ENCODE measurements at regions not wholly inside any gene's neighbourhood (a gene's known extent, or its start where the extent isn't known, plus 50 kb on each side); places are given as distances from the start of the nearest gene placed in this dataset.

- TF ChIP-seq CTCF (IDR thresholded peaks at IDR 0.05; ENCODE audit: low read depth, low read length, missing input control), result no peak
- TF ChIP-seq RAD21 (IDR thresholded peaks at IDR 0.05), result no peak
Observed at GRCh38 chr2:117485588-117485987, 328.9 kb upstream of the DDX18 start.

Data from liver (tissue), 3 donors.